ENCODE measurements at regions not wholly inside any gene's neighbourhood (a gene's known extent, or its start where the extent isn't known, plus 50 kb on each side); places are given as distances from the start of the nearest gene placed in this dataset.

DNA sequence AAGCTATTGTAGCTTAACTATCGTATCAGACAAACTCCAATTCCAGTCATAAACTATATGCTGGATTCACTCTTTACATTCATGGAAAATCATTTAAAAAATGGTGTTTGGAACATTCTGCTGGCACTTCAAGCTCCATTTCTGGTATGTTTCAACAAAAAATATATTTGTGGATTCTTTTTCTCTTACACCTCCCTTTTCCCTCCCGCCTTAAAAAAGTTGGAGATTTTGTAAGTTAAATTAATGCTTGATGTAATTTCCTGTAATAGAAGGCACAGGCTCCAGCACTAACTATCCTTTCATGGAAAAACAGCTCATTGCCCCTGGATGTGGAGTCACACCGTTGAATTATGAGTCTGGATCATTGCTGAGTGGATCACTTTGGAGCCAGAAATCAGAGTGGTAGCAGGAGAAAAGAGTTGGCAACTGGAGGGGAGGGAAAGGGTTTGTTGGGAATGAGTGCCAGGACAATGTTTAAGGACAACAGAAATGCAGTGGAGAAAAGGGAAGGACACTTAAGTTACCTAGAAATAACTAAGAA, 102.8 kb downstream of the ICOS start:
- TF ChIP-seq POLR2A (IDR thresholded peaks at IDR 0.05) (no peak), CTCF (IDR thresholded peaks at IDR 0.05) (no peak)

All from lower leg skin (tissue), 3 donors.